Keratinocyte (primary cell): ENCODE measurements at regions not wholly inside any gene's neighbourhood (a gene's known extent, or its start where the extent isn't known, plus 50 kb on each side); places are given as distances from the start of the nearest gene placed in this dataset.

Experiments
- CTCF ChIP-seq, 3 experiments: IDR thresholded peaks in 1 of 3; conservative IDR thresholded peaks in 1 of 3; optimal IDR thresholded peaks in 1 of 3; 2 replicates in 2 of 3; 3 replicates in 1 of 3; pipeline versions ENCODE3 to v1.5.1; 2011; ENCODE audit warnings: low read length in 3 of 3, mild to moderate bottlenecking in 3 of 3, moderate library complexity in 2 of 3, control low read depth in 1 of 3, inconsistent platforms in 1 of 3; ENCODE audit not compliant: insufficient read depth in 2 of 3; ENCODE audit errors: extremely low read depth in 1 of 3
- EZH2 ChIP-seq: IDR thresholded peaks from one replicate; pipeline ENCODE4 v1.6.1; 2012; ENCODE audit warnings: inconsistent platforms, mild to moderate bottlenecking, low read length, moderate library complexity

DNA sequence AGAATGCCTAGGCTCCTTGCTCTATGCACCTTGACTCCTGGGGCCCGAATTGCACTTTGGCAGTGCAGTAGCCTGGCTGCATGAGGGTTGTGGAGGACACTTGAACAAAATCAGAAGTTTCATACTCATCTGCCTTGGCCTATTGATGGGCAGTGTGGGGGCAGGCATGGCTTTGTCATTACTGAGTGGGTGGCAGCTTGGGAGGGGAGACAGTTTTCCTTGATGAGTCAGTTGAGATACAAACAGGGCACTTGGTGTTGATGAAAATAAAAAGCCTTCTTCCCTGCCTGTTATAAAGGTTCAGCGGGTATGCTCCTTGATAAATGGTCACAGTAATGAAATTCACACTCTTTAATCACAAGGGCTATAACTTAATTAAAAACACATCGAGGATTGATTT is 126.8 kb upstream of the MAMLD1 start:
- TF ChIP-seq CTCF (optimal IDR thresholded peaks at IDR 0.05 in 1 of 3, IDR thresholded peaks at IDR 0.05 in 1 of 3, conservative IDR thresholded peaks at IDR 0.05 in 1 of 3; ENCODE audit: extremely low read depth in 1 of 3, insufficient read depth in 2 of 3, low read length in 3 of 3) (no peak), EZH2 (no peak)
